ENCODE measurements at regions not wholly inside any gene's neighbourhood (a gene's known extent, or its start where the extent isn't known, plus 50 kb on each side); places are given as distances from the start of the nearest gene placed in this dataset.

- no peak for DNase-seq (ENCODE audit: low spot score)
These were observed 167.1 kb upstream of the PAPPA start for GRCh38 chr9:115986508-115986907.

DNA sequence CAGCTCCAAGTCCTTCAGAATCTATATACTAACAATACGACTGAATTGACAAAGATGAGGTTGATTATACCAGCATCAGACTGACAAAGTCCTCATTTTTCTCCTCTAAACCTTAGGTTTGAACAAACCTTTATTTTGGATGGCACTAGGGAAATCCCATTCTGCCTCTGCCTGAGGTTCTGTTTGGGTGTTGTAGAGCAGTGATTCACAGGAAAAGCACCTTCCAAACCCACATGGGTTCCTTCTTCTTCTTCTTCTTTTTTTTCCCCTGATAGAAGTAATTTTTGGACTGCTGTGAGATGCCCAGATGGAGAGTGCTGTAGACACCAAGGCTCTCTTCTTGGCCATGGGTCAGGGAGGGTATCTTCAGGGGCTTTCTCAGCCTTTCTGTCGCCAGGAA is 164.9 kb upstream of the PAPPA start:
- no peak for DNase-seq (ENCODE audit: low spot score)

DNA sequence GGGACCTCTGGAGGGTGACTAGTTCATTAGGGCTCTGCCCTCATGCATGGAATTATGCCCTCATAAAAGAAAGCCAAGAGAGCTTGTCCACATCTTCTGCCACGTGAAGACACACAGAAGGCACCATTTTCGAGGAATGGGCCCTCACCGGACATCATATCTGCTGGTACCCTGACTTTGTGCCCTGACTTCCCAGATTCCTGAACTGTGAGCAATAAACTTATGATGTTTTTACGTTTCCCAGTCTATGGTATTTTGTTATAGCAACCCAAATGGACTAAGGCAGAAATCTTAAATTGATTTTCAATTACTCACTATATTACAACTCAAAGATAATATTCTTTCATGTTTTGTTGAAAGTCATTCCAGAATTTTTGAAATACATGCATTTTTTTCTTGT is 163.8 kb upstream of the PAPPA start:
- DNase-seq (ENCODE audit: low spot score) = no peak

DNA sequence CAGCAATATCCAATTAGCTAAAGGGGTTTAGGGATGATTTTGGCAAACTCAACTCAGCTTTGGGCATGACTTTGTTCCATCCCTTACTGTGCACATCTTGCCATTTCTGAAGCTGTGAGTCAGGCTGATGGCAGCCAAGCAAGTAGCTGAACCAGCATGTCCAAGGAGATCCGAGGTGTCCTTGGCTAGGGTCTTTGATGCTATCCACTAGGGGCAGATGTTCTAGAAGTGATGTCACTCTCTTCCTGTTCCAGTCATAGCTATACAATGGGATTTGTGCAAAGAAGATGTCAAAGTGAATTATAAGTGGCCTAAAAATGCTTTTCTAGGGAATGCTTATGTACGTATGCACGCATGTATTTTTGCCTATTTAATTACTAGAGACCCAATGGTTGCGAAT is 160.8 kb upstream of the PAPPA start:
- no peak for DNase-seq (ENCODE audit: low spot score)

GRCh38 chr9:115997923-115998322 is 155.7 kb upstream of the PAPPA start:
- no peak for DNase-seq (ENCODE audit: low spot score)

- DNase-seq (ENCODE audit: low spot score) = no peak
These were observed 154.9 kb upstream of the PAPPA start for GRCh38 chr9:115998666-115999065.

DNA sequence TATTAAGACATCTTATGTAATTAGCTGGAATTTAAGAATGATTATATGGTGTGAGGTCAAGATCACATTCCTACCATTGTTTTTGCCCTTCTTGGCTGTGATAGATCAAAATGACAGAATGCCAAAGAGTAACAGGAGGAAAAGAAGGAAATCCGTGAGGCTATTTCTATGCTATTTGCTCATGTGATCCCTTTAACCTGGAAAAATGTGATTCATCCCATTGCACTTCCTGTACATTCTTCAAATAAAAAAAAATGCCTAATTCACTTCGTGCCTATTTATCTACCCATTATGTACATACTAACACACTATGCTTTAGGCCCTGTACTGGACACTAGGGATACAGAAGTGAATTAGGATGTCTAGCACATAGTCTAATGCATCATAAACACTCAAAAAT is 154.1 kb upstream of the PAPPA start:
- no peak for DNase-seq (ENCODE audit: low spot score)

- DNase-seq (ENCODE audit: low spot score) = peak; percentile 6
These were observed 152.8 kb upstream of the PAPPA start for GRCh38 chr9:116000748-116001329.

- no peak for DNase-seq (ENCODE audit: low spot score)
These were observed 151.4 kb upstream of the PAPPA start for GRCh38 chr9:116002181-116002580.

- no peak for DNase-seq (ENCODE audit: low spot score)
These were observed 151.0 kb upstream of the PAPPA start for GRCh38 chr9:116002624-116003023.

DNA sequence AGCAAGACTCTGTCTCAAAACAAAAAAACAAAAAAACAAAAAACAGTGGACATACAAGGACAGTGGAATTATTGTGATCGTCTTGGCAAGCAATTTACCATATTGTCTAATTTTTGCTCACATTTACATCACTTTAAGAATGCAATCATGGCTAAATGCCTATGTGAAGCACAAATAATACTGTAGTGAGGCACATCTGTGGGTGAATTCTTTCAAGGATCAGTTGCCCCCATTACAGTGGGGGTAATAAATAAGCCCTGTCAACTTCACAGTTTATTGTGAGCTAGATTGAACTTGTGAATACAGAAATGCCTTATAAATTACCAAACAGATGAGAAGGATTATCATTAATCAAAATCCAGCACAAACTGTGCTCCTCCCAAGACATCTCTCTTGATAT is 150.2 kb upstream of the PAPPA start:
- no peak for DNase-seq (ENCODE audit: low spot score)

- DNase-seq (ENCODE audit: low spot score) = no peak
These were observed 148.4 kb upstream of the PAPPA start for GRCh38 chr9:116005205-116005604.

- DNase-seq (ENCODE audit: low spot score) = no peak
These were observed 145.8 kb upstream of the PAPPA start for GRCh38 chr9:116007824-116008223.

DNA sequence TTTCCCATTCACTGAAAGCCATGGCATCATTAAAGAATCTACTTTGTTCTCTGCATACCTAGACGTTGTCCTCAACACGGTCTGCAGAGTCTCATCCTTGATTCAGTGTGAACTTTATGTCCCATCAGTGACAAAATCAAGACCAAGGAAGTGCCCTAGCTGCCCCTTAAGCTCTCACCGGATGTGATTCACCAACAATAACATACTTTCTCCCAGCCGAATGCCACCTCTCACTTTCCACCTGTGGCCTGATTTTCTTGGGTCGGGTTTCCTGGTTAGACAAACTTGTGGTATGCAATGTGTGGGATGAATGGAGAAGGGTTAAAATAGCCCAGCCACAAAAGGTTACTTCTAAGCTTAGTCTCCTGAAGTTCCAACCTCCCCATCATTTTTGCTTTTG is 145.3 kb upstream of the PAPPA start:
- no peak for DNase-seq (ENCODE audit: low spot score)

DNA sequence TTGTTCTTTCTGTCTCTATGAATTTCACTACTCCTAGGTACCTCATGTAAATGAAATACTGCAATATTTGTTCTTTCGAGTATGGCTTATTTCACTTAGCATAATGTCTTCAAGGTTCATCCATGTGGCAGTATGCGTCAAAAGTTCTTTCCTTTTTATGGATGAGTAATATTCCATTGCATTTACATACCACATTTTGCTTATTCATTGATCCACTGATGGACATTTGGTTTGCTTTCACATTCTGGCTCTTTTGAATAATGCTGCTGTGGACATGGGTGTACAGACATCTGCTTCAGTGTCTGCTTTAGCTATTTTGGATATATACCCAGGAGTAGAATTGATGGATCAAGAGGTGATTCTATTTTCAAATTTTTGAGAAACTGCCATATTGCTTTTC is 144.2 kb upstream of the PAPPA start:
- no peak for DNase-seq (ENCODE audit: low spot score)

DNA sequence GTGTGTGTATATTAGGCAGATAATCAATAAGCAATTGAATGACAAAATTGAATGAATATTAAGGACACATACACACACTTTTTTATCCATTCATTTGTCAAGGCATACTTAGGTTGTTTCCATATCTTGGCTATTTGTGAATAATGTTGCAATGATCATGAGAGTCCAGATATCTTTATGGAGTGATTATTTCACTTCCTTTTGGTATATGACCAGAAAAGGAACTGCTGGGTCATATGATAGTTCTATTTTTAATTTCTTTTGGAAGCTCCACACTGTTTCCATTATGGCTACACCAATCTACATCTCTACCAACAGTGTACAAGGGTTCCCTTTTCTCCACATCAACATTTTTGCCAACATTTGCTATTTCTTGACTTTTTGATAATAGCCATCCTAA is 137.7 kb upstream of the PAPPA start:
- no peak for DNase-seq (ENCODE audit: low spot score)

DNA sequence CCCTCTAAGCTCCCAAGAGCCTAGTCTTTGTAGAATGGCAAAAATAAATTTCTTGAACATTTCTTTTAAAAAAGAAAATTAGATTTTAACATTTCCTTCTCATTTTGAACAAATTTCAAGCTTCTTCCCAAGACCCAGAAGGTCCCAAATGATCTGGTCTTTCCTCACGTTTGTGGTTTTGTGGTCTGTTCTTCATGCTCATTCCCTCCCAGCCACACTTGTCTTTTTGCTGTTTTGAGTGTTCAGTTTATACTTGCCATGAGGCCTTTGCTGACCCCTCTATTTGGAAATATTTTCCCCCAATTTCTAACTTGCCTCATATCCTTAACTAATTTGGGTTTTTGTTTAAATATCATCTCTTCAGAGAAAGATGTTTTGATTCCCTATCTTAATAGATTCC is 133.4 kb upstream of the PAPPA start:
- no peak for DNase-seq (ENCODE audit: low spot score)

GRCh38 chr9:116020801-116021200 is 132.8 kb upstream of the PAPPA start:
- no peak for DNase-seq (ENCODE audit: low spot score)

GRCh38 chr9:116027096-116027495 is 126.5 kb upstream of the PAPPA start:
- no peak for DNase-seq (ENCODE audit: low spot score)

DNA sequence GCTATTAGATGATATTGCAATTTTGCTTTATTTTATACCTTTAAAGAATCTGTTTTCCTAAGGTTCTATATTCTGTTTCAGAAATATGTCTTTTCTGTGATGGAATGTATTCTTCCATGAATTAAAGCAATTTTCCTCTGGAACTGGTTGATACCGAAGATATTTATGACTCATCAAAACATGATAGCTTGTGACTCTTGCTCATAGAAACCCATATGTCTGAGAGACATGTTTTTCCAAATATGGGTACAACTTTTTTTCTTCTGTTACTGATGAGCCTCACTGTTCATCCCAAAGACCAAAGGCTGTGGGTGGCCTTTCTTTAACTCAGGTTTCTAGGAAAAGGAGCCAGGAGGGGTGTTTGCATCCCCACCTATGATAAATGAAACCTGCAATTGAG is 126.1 kb upstream of the PAPPA start:
- DNase-seq (ENCODE audit: low spot score) = no peak

GRCh38 chr9:116027951-116028350 is 125.6 kb upstream of the PAPPA start:
- DNase-seq (ENCODE audit: low spot score) = no peak

DNA sequence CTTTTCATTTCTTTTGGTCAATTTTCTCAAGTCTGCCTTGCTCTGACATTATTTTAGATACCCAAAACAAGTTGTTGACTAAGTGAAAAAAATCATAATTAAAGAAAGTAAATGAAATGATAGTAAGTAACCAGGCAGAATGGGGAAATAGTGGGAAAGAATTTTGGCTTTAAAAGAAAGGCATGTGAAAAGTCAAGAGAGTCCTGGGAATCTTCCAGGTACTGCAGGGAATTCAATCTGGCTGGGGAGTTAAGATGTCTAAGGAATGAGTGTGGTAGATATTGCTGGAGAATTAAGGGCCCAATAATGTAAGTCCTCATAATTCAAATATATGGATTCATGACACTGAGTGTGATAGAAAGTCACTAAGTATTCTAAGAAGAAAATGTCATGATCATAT is 123.1 kb upstream of the PAPPA start:
- no peak for DNase-seq (ENCODE audit: low spot score)

DNA sequence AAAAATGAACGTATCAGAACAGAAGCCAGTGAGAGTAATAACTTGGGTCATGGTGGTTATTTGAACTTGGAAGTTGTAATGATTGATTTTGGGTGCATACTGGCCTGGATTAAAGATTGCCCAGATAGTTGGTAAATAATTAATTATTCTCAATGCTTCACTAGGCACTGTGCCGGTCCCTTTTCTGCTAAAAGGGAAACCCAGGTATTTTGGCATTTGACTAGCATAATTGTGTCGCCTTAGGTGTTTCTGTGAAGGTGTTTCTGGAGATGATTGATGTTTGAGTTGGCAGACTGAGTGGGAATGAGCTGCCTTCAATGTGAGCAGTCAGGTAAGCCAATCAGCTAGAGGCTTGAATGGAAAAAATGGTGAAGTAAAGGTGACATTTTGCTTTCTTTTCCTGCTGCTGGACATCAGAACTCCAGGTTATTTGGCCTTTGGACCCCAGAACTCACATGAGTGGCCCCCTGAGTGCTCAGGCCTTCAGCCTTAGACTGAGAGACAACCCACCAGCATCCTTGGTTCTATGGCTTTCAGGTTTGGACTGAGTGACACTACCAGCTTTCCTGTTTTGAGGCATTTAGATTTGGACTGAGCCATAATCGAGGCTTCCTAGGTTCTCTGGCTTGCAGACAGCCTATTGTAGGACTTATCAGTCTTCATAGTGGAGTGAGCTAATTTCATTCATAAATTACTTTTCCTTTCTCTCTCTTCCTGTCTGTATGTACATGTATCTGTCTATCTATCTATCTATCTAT is 120.7 kb upstream of the PAPPA start:
- no peak for DNase-seq (ENCODE audit: low spot score)

GRCh38 chr9:116039312-116039711 is 114.3 kb upstream of the PAPPA start:
- no peak for DNase-seq (ENCODE audit: low spot score)
